ENCODE measurements at regions not wholly inside any gene's neighbourhood (a gene's known extent, or its start where the extent isn't known, plus 50 kb on each side); places are given as distances from the start of the nearest gene placed in this dataset.
A peak's percentile ranks its signal among the peaks of the same experiment; 100 is the strongest.

DNA sequence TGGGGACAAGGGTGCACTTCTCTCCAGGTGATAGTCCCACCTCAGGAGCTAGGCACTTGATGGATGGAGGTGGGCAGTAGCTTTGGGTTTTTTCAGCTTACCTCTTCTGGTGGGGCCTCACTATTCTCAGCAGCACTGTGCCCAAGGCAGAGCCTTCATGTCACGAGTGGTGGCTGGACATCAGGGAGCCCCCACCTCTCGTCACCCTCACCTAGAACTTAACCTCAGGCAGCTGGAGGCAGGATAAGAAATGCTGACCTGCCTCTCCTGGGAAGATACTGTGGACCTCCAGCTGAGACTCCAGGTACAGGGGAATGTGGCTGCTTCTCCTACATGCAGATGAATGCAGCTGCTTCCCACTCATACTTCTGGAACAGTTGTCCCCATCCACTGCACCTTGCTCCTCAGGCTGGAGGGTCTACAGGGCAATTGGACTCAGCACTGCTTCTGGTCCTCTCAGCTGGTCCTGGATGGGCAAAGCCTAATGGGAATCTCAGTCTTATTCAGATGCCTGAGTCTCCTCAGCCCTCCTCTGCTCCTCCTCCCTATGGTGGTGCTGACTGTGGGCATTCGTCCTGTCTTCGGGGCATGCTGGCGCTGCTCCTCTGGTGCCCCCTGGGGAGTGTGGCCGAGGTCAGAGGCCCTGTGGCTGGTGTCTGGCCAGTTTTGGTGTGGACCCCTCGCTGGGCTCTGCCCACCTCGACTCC lies 129.9 kb downstream of the KLF13 start:
- H3K4me2 ChIP-seq (ENCODE audit: low read length): no peak overlapping the region
- peaks cover 5% of the 10 kb centered on the region; the same call in 1 of the 2 replicates for H3K9me3 ChIP-seq (ENCODE audit: insufficient read depth, low read length)
- H3K9ac ChIP-seq (ENCODE audit: low read length): no peak overlapping the region

GRCh38 chr15:31457161-31457560 lies 130.5 kb downstream of the KLF13 start:
- Histone ChIP-seq H3K4me2 (ENCODE audit: low read length) (no peak overlapping the region), H2AFZ (ENCODE audit: low read depth, low read length) (no peak overlapping the region), H4K20me1 (ENCODE audit: insufficient read depth, low read length) (no peaks in the 10 kb centered on the region), H3K27me3 (ENCODE audit: low read depth, low read length) (peaks cover 40% of the 10 kb centered on the region), H3K9me3 (ENCODE audit: insufficient read depth, low read length) (peaks cover 5% of the 10 kb centered on the region; the same call in 1 of the 2 replicates), H3K36me3 (replicated peaks; ENCODE audit: low read depth, low read length) (no peaks in the 10 kb centered on the region), H3K27ac (ENCODE audit: low read length) (no peak overlapping the region), H3K4me3 (ENCODE audit: low read length) (no peak overlapping the region), H3K79me2 (ENCODE audit: low read length) (no peaks in the 10 kb centered on the region), H3K9ac (ENCODE audit: low read length) (no peak overlapping the region), H3K4me1 (ENCODE audit: low read length) (peaks cover 26% of the 10 kb centered on the region)
- TF ChIP-seq CTCF (IDR thresholded peaks at IDR 0.05; ENCODE audit: low read depth, low read length) (no peak), EZH2phosphoT487 (IDR thresholded peaks at IDR 0.05; ENCODE audit: low read depth) (no peak)

More for the DNA sequence above, 129.9 kb downstream of the KLF13 start:
- TF ChIP-seq CTCF (IDR thresholded peaks at IDR 0.05; ENCODE audit: low read depth, low read length): no peak
- TF ChIP-seq EZH2phosphoT487 (IDR thresholded peaks at IDR 0.05; ENCODE audit: low read depth): no peak
- H3K27ac ChIP-seq (ENCODE audit: low read length): no peak overlapping the region
- no peaks in the 10 kb centered on the region for H3K36me3 ChIP-seq (replicated peaks; ENCODE audit: low read depth, low read length)
- no peaks in the 10 kb centered on the region for H4K20me1 ChIP-seq (ENCODE audit: insufficient read depth, low read length)
- no peaks in the 10 kb centered on the region for H3K79me2 ChIP-seq (ENCODE audit: low read length)
- no peak overlapping the region for H2AFZ ChIP-seq (ENCODE audit: low read depth, low read length)
- H3K4me3 ChIP-seq (ENCODE audit: low read length): no peak overlapping the region
- H3K27me3 ChIP-seq (ENCODE audit: low read depth, low read length): peaks cover 33% of the 10 kb centered on the region
- H3K4me1 ChIP-seq (ENCODE audit: low read length): peaks cover 26% of the 10 kb centered on the region

DNA sequence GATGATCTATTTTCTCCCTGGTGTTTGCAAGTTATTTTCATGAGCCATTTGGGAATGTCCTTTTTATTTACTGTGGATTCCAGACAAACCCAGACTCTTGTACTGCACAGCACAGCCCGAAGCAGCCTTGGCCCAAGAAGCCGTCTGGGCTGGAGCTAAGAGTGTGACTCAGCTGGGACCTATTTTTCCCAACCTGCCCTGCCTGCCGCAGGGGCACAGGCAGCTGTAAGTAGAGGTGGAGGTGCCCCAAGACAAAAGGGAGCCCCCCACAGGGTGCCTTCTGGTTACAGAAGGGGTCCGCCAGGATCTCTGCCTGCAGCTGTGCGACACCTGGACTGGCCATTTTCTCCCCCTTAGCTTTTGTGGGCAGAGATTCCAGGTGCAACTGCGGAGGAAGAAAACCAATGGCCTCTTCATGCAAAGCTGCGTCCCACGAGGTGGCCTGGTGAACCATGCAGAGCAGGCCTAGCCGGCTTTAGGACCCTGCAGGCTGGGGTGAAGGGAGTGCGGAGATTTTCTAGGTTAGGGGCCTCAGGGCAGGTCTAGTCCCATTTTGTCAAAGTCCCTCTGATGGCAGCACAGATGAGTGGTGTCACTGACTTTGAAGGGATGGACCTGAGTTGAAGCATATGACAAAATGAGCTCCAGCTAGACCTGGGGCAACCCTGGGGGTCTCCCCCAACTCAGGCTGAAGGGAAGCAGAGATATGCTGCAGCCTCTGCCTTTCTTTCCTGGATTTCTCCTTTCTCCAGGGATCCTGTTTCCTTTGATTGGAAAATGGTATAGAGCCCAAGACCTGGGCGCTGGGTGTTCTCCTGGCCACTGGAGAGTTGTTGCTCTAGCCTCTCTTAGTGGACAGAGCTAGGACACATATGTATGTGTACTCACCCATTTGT lies 131.2 kb downstream of the KLF13 start:
- H3K9ac ChIP-seq (ENCODE audit: low read length): no peak overlapping the region
- H3K4me2 ChIP-seq (ENCODE audit: low read length): peak overlapping the region; percentile 17; the same call in 1 of the 2 replicates

More for the DNA sequence above, 131.2 kb downstream of the KLF13 start:
- peaks cover 26% of the 10 kb centered on the region for H3K4me1 ChIP-seq (ENCODE audit: low read length)
- no peaks in the 10 kb centered on the region for H3K36me3 ChIP-seq (replicated peaks; ENCODE audit: low read depth, low read length)
- H4K20me1 ChIP-seq (ENCODE audit: insufficient read depth, low read length): no peaks in the 10 kb centered on the region
- H3K79me2 ChIP-seq (ENCODE audit: low read length): no peaks in the 10 kb centered on the region
- H2AFZ ChIP-seq (ENCODE audit: low read depth, low read length): no peak overlapping the region
- peaks cover 40% of the 10 kb centered on the region for H3K27me3 ChIP-seq (ENCODE audit: low read depth, low read length)
- TF ChIP-seq CTCF (IDR thresholded peaks at IDR 0.05; ENCODE audit: low read depth, low read length): no peak
- no peak for TF ChIP-seq EZH2phosphoT487 (IDR thresholded peaks at IDR 0.05; ENCODE audit: low read depth)
- no peak overlapping the region for H3K27ac ChIP-seq (ENCODE audit: low read length)
- peaks cover 5% of the 10 kb centered on the region; the same call in 1 of the 2 replicates for H3K9me3 ChIP-seq (ENCODE audit: insufficient read depth, low read length)
- H3K4me3 ChIP-seq (ENCODE audit: low read length): no peak overlapping the region
